ENCODE measurements at regions not wholly inside any gene's neighbourhood (a gene's known extent, or its start where the extent isn't known, plus 50 kb on each side); places are given as distances from the start of the nearest gene placed in this dataset.

DNA sequence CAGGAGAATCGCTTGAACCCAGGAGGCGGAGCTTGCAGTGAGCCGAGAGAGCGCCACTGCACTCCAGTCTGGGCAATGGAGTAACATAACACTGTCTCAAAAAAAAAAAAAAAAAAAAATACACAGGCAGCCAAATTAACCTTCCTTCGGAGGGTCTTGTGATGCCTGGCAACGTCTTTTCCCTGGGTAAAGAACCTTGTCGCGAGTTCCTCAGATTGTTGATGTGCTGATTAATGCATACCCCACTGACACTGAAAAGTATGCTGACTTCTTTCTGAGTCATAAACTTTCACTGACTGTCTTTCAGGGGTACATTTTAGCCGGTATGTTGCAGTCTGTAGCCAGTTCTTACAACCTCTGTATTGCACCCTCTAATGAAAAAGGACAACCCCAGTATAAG is 95.1 kb upstream of the SOD1 start:
- DNase-seq = no peak

DNA sequence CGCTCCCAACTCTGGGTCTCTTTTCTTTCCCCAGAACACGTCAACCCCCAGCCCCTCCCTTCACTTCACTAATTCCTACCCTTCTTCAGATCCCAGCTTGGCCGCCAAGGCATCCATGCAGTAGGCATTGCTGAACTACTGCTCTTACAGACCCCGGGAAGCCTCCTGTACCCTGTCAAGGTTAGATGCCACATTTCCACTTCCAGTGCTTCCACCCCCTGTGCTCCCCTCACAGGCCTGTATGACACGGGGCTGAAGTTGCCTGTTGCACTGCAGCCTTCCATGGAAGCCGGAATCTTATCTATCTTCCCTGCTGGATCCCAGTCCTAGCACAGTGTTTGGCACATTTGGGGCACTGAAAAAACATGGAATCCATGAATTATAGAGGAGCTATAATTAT is 99.0 kb upstream of the SOD1 start:
- DNase-seq = no peak

- no peak for DNase-seq
Observed at GRCh38 chr21:31559368-31560119, 99.9 kb upstream of the SOD1 start.

DNA sequence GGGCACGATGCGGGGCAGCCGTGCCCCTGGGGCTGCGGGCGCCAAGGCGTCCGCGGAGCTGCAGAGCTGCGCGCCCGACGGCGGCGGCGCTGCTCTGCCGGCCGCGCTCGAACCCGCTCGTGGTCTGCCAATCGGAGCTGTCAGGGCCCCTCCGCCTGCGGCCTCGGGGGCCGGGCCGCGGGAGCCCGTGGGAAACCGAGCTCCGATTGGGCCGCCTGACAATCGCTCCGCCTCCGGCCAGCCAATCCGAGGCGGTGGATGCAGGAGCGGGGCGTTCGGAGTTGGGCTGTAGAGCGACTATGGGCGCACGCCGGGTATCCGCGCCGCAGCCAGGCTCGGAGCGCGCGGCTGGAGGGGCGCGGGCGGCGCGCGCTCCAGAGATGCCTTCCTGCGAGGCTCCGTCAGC is 100.5 kb upstream of the SOD1 start:
- no peak for DNase-seq

DNA sequence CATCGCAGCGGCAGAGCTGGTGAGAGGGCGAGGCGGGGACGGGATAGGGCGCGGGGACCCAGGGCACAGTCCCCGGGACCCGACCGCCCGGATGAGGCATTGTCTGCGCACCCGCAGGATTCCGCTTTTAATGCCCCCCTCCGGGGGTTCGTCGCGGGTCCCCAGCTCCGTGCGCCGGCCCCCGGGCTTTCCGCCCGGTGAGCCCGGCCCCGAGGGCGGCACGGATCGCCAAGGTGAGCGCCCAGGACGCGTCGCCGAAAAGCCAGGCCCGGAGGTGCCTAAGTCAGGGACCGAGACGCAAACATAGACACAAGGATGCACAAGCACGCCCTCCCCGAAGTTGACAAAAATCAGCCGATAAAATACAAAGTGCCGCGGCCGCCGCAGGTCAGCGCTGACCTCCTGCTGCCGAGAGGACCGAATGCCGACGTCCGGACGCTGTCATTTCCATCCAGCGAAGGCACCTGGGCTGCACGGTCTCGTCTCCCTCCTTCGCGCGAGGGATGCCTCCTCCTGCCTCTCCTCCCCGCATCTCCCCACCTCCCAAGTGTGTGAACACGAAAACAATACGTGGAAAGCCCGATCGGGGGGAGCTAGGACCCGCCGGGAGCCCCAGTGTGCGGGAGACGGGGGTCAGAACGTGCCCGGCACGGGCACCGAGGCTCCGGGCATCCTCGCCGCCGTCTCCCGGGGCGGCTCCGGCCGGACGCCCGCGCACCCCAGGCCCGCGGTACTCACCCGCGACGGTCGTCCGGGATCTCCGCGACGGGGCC is 101.1 kb upstream of the SOD1 start:
- no peak for DNase-seq

DNA sequence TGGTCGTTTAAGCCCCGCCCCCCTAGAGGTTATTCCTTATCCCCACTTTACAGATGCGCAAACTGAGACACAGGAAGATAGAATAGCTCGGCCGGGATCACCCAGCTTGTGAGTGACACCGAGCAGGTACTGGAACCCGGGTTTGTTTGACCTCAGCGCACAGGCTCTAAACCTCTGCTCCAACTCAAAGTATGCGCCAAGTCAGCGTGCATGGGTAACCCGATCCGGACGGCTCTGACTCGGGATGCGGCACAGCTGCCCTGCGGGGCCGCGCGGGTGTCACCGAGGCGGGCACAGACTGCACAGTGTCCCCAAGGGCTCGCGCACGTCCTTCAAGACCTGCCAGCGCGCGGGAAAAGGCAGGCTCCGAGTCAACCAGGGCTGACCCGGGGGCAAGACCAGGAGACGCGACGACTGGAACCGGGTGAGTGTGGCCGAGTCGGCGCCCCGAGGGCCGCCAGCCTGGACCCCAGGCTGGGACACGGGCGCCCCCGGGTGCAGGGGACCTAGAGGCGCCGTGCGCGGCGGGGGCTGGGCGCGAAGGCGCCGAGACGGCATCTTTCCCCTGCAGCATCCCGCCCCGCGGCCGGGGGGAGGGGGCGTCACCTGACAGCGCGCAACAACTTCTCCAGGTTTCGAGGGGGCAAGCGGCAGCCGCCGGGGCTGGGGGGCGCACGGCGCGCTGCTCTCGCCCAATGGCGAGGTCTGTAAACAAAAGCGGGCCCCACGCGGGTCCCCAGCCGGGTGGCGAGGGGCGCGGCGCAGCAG is 101.9 kb upstream of the SOD1 start:
- no peak for DNase-seq

DNA sequence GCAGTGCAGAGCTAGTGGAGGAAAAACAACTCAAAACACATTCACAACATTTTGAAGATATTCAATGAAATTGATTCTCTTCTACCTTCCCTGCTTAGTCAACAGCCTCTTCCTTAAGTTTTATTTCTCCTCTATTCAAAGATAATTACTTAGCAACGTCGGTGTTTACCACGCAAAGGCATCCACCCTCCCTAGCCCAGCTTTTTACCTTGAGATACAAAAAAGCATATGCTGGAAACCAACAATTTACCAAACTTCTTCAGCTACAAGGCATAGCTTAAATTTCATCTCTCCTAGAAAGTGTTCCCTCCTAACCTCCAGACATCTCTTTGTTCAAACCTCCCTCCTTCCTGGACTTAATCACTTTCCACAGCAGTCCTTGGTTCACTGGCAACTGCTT is 102.8 kb upstream of the SOD1 start:
- no peak for DNase-seq

DNA sequence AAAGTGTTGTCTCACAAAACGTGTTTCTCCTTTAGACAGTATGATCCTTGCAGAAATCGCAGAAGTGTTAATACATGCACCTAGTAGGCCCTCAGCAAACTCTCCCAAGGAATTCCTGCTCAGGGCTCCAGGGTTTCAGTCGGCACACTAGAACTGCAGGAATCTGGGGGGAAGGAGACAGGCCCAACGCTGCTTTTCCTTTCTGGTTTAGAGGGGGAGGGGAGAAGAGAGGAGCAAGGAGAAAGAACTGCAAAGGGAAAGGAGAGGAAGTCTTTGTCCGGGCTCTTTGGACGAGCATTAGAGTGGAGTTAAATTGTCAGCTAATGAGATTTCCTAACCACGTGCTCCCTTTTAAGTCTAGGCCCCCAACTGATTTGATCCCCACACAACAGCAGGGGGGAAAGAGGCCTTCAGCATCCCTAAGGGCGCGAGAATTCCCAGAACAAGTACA is 103.7 kb upstream of the SOD1 start:
- no peak for DNase-seq

GRCh38 chr21:31554511-31555022 is 104.9 kb upstream of the SOD1 start:
- no peak for DNase-seq

DNA sequence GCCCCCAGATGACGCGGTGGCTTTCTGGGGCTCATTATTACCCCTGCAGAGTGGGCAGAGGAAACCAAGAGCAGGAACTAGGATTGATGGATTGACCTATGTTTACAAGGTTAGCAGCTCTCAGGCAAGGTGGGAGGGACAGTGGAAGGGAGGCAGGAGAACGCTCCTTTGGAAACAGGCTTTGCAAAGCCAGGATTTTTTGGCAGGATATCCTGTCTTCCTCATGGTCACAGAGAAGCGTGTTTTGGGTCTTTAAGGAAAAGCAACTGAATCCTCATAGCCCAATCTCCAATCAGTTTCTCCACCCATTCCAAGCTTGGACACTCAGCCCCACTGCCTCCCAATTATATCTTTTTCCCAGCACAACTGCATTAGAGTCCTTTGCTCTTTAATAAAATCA is 105.6 kb upstream of the SOD1 start:
- no peak for DNase-seq

DNA sequence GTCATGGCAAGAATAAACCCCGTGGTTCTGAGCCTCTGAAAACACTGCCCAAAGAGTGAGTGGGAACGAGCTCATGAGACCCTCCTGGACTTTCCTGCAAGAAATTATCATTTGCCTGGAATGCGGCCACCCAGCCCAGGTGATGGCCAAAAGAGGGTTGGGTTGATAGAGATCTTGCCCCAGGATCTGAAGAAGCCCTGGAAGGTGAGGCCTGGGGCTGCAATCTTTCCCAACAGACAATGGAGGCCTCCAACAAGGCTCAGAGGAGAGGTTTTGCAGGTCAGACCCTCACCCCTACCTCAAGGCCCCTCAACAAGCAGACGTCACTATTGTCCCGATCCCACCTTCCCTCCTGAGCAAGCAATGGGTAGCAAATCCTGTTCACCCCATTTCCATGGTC is 106.0 kb upstream of the SOD1 start:
- DNase-seq = no peak

- no peak for DNase-seq
Observed at GRCh38 chr21:31552826-31553225, 106.7 kb upstream of the SOD1 start.

DNA sequence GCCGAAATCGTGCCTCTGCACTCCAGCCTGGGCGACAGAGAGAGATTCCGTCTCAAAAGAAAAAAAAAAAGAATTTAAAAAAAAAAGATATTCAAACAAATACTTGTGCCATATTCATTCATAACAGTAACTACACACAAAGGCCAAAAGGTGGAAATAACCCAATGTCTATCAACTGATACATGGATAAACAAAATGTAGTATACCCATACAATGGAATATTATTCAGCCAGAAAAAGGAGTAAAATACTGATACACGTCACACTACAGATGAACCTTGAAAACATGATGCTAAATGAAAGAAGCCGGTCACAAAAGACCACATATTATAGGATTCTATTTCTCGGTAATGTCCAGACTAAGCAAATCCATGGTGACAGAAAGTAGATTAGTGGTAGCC is 109.4 kb upstream of the SOD1 start:
- no peak for DNase-seq

GRCh38 chr21:31548688-31549087 is 110.8 kb upstream of the SOD1 start:
- no peak for DNase-seq

DNA sequence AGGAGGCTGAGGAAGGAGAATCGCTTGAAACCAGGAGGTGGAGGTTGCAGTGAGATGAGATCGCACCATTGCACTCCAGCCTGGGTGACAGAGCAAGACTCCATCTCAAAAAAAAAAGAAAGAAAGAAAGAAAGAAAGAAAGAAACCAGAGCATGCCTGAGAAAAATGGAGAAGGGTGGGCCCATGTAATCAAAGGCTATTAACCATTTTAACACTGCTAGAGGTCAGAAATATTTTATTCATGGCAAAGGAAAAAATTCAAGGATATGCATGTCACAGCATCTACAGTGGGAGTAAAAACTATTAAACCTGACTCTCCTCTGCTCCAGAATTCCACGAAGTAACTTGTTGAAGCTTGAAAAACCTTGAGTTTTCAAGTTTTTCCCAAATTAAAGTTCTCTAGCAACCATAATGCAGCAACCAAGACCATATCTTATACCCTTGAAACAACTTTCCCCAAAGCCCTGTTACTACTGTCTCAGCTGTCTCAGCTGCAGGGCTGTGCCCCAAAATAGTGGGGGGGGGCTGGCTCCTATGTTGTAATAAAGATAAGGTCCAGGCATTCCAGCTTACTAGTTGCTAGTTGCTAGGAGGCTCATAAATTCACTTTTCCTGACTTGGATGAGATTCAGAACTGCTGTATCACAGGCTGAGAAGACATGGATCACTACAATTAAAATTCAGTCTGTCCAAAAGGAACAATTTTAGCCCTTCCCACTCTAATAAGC is 112.9 kb upstream of the SOD1 start:
- DNase-seq = no peak

DNA sequence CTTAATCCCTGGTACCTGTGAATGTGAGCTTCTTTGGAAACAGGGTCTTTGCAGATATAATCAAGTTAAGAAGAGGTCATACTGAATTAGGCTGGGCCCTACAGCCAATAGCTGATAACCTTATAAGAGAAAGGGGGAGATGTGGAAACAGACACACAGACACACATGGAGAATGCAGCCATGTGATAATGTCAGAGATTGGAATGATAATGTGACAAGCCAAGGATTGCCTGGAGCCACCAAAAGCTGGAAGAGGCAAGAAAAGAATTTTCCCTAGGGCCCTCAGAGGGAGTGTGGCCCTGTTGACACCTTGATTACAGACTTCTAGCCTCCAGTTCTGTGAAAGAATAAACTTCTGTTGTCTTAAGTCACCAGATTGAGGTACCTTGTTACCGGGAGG is 114.5 kb upstream of the SOD1 start:
- no peak for DNase-seq

DNA sequence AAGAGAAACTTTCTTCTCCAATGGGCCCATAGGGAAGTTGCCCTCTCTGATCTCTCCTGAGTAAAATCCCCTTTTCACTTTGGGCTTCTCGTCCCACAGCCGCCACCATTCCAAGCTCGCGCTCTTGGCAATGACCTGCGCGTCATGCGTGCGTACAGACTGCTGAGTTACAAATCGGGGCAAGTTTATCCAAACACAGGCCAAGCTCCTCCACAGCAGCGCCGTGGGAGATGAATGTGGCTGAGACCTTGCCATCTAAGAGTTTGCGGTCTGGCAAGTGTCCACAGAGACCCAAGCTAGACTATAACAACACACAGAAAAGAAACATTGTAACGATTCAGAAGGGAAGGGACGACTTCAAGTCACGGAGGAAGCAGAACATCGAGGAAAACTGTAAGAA is 116.3 kb upstream of the SOD1 start:
- DNase-seq = no peak

- no peak for DNase-seq
Observed at GRCh38 chr21:31538816-31539215, 120.7 kb upstream of the SOD1 start.

DNA sequence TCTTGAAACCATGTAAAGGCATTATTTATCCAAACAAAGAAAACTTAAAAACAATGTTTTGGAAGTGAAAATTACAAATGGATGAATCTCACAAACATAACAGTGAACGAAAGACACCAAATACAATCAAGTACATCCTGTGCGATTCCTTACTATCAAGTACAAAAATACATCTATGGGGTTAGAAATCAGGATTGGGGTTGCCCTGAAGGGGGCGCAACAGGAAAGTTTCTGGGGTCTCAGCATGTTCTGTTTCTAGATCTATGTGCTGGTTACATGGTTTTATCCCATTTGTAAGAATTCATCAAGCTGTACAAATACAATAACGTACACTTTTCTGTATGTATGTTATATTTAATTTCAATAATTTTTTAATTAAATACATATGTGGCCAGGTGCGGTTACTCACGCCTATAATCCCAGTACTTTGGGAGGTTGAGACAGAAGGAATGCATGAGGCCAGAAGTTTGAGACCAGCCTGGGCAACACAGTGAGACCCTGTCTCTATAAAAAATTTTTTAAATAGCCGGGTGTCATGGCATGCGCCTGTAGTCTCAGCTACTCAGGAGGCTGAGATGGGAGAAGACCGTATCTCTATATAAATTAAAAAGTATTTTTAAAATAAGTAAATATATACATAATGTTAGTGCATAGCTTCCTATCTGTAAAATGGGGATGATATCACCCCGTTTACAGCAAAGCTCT is 121.5 kb upstream of the SOD1 start:
- DNase-seq = no peak

DNA sequence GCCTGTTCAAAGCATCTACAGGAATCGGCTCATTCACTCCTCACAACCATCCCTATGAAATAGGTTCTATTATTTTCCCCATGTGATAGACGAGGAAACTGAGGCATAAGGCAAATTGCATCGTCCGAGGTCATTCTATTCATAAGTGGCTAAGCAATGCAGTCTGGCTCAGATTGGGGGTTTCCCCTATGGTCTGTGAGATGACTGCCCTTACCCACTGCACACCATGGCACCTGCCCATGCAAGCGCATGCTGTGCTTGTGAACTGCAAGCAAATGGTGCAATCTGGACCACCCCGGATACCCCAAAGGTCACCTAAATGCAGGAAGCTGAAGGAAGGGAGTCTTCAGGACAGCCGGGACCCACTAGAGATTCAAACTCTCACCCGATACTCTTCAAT is 123.4 kb upstream of the SOD1 start:
- no peak for DNase-seq

- no peak for DNase-seq
Observed at GRCh38 chr21:31531967-31532366, 127.5 kb upstream of the SOD1 start.
